NCI-H1092 treated with DMSO at 0.1 percent for 48 hours (cell line): ENCODE measurements at regions not wholly inside any gene's neighbourhood (a gene's known extent, or its start where the extent isn't known, plus 50 kb on each side); places are given as distances from the start of the nearest gene placed in this dataset.
"Not testable (repeated sequence)": the region's sequence is repeated elsewhere in the genome, so short reads cannot be mapped to it uniquely, and the experiment has no call there.

Experiments used
- DNase-seq: peaks from one replicate; lab custom pipeline; 2025; lab: John Stamatoyannopoulos, UW

DNA sequence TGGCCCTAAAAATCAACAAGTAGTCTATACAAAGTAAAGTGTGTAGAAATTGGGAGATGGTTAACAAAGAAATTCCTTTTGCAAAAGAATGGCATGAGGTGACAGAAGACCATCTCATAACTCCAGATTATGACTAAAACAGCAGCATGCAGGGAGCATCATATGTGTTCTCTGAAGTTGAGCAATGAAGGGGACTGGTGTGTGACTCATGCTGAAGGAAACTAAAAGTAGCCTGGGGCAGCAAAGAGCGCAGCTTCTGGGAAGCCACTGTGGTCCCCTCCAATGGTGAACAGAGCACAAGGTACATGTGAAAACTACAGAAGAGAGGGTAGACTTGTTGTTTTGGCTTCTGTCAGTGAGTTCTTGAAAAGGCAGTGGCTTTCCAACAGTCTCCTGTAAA is 133.4 kb downstream of the MACC1 start:
- DNase-seq: no peak

DNA sequence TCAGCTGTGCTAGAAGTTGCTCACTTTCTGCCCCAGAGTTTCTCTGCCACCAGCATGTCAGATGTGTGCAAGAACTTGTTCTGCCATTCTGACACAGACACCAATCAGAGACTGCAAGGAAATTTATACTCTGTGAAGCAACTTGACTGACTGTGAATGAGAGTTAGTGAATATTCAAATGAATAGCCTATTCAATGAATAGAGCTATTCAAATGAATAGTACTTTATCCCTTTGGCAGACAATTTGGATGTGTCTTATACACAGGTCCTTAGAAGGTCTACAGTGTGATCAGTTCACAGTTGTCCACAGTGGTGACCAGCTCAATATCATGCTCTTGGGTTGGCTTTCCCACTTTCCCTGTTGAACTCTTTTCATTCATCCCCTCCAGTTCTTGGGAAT is 138.1 kb downstream of the MACC1 start:
- no peak for DNase-seq

GRCh38 chr7:20076835-20077234 is 140.3 kb downstream of the MACC1 start:
- DNase-seq: no peak

- DNase-seq: no peak
These were observed 141.0 kb downstream of the MACC1 start for GRCh38 chr7:20075992-20076820.

GRCh38 chr7:20075440-20075839 is 141.7 kb downstream of the MACC1 start:
- DNase-seq: no peak

GRCh38 chr7:20068004-20068403 is 149.2 kb downstream of the MACC1 start:
- DNase-seq: not testable (repeated sequence)

DNA sequence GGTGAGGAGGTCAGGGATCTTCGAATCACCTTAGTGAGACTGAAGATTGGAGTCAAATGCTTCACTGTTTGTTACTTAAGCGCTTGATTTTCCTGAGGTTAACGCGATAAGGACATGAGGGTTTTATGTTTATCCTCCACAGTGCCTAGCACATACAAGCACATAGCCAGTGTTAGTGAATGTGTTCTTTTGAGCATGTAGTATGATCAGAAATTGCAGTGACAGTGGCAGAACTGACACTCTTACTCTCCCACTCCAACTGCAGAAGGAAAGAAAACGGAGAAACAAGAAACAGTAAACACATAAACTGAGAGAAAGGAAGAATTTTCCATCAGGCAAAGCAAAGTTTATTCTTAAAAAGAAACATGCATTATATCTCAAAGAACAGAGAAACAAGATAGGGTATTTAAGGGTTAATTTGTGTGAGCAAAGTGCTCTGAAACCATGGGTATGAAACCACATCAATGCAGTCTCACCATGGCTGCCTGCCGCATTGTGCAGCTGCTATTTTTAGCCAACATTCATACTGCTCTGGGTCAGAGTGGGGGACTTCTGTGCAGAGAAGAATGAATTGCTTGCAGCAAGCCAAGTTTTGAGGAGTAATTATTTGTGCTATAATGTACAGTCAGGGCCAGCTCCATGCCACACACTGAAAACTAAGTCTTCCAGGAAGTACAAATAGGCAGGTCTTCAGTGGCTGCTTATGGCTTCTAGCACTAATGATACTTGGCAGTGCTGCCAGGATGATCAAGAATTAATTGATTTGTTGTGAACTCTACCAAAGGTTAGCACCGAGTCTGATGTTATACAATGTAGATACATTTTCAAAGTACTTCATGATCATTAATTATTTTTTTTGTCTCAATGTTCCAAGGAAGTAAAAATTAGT is 152.0 kb downstream of the MACC1 start:
- DNase-seq: no peak

- no peak for DNase-seq
These were observed 152.8 kb downstream of the MACC1 start for GRCh38 chr7:20064181-20064970.

- no peak for DNase-seq
These were observed 153.5 kb downstream of the MACC1 start for GRCh38 chr7:20063644-20064043.

- no peak for DNase-seq
These were observed 154.3 kb downstream of the MACC1 start for GRCh38 chr7:20062932-20063331.

DNA sequence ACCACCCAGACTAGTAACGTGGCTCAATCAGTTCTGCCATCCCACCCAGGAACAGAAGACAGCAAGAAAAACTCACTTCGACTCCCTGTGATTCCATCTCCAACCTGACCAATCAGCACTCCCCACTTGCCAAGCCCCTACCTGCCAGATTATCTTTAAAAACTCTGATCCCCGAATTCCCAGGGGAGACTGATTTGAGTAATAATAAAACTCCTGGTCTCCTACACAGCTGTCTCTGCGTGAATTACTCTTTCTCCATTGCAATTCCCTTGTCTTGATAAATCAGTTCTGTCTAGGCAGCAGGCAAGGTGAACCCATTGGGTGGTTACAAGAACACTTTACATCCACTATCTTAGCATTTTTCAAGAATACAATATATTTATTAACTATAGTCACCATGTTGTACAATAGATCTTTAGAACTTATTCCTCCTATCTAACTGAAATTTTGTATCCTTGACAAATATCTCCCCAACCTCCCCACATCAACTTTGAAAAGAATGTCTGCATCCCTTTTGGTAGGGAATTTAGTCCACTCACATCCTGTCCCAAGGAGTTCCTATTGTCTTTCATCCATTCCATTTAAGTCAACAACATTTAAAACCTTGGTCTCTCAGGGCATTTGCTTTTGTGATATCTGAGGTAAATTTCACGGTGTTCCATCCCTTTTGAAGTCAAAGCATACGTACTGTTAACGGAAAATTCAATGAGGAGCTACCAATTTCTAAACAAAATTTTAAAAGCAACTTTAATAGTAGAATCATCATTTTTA is 163.7 kb downstream of the MACC1 start:
- DNase-seq: no peak

- no peak for DNase-seq
These were observed 166.8 kb downstream of the MACC1 start for GRCh38 chr7:20050241-20050966.

DNA sequence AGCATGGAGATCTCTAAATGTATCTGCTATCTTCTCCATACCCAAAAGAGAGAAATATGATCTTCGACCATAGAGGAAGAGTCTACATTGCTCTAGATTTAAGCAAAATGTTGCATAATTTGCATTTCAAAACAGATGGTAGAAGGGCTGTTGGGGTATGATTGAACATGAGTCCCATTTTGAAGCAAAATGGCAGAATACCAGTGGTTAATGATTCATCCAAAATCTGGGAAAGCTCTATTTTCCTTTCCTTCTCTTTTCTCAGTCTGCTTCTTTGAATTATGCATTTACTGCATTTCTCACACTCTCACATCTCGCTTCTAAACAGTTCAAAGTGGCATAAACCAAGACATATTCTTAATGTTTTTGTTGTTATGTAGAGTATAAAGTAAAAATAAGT is 178.5 kb downstream of the MACC1 start:
- DNase-seq: no peak

DNA sequence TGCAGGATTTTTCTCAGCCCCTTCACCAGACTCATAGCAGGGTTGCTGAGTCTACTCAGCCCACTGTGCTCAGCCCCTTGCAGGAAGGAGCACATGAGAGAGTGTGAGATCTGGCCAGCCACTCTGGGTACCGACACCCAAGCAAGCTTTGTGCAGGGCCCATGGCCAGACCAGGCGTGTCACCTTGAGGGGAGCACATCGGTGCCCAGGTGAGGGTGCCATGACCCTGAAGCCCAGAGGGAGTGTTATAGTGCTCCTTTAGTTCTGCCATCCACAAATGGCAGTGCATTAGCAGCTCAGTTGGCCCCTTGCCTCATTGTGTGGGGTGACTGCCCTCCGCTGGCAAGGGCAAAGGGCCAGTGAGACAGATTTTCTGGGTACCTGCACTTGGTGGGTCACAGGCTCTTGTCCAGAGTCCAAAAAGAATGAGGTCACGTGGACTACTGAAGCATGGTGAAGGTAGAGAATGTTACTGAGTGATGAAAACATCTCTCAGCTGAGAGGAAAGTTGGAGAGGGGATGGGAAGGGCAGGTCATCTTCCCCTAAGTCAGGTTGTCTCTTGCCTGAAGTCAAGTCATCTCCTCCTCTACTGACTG is 181.8 kb downstream of the MACC1 start:
- DNase-seq: no peak

- DNase-seq: no peak
These were observed 183.4 kb downstream of the MACC1 start for GRCh38 chr7:20033621-20034400.

- no peak for DNase-seq
These were observed 184.4 kb downstream of the MACC1 start for GRCh38 chr7:20032741-20033140.

DNA sequence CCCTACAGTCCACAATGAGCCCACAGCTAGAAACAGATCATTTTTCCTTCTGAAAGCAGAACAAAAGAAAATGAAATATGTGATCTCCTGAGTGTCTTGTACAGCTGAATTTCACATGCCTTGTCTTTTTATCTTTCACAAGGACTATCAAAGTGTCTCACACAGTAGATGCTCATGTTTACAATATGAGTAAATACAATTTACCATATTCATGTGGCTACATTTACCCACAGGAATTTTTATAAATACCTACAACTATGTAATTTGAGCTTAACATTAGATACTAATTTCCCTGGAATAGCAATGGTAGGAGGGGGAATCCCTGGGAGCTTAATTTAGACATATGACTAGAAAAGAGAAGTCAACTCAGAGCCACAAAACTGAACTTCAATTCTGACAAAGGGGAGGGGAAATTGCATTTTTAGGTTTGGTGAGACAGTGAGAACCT is 186.2 kb downstream of the MACC1 start:
- DNase-seq: no peak

DNA sequence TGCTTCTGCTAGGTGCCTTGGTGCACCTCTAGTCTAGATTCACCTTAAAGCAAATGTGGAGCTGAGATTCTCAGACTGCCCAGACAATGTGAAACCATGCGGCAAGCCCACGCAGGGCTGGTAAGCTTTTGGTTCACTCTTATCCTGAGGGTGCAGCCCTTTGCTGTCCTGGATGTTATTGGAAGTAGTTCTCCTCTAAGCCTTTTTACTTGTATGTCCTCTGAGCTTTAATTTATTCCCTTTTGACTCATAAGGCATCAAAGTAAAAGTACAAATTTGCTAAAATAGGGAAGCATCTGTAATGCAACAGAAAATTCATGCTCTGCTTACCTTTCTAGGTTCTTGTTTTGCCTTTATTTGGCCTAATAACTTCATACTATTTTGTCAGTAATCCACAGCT is 186.8 kb downstream of the MACC1 start:
- DNase-seq: no peak

DNA sequence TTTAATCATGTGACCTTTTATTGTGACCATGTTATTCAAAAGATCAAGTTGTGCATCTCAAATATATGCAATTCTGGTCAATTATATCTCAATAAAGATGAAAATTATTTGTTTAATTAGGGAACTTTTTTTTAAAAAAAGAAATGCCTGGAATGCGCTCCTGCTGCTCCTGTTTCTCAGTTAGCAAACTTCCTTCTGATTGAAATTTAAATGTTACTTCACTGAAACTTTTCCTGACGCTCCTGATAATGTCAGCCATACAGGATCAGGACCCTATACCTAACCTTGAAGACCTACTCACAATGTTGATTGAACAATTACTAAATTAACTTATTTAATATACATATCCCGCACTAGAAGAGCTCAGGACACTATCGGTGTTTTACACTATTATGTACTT is 190.4 kb downstream of the MACC1 start:
- no peak for DNase-seq

GRCh38 chr7:20021831-20022230 is 195.4 kb downstream of the MACC1 start:
- DNase-seq: no peak
